HCT116 (cell line): ENCODE measurements at regions not wholly inside any gene's neighbourhood (a gene's known extent, or its start where the extent isn't known, plus 50 kb on each side); places are given as distances from the start of the nearest gene placed in this dataset.

Experiments used
- ATAC-seq: fragments of 200-7000 bp; cut with Tn5 transposase; 2 replicates; pipeline ENCODE4 v1.9.1; 2020; ENCODE audit warnings: mild to moderate bottlenecking, moderate library complexity
- BruUV-seq: library from RNA; stranded (reverse); fragments of 400-500 nt; replicated peaks from 2 replicates; lab custom pipeline; 2021; lab: Mats Ljungman, UMichigan
- CTCF ChIA-PET: fragments of 300-600 bp; sonication (Branson Sonifier 250); formaldehyde crosslinking; loops from one replicate; lab custom pipeline; 2021; ENCODE audit warnings: antibody characterized with exemption; lab: Charles Lee
- POLR2A ChIA-PET: fragments of 300-600, 350-600 bp; sonication (Branson Sonifier 250); formaldehyde crosslinking; loops from one replicate; lab custom pipeline; 2021; ENCODE audit warnings: antibody characterized with exemption; lab: Charles Lee
- RAD21 ChIA-PET, 2 experiments: fragments of 300-600 bp; sonication (Branson Sonifier 250); formaldehyde crosslinking; loops; one replicate each; lab custom pipeline; 2023; ENCODE audit warnings: low total read pairs in 2 of 2; ENCODE audit not compliant: uncharacterized antibody in 2 of 2, unreplicated experiment in 2 of 2, low non-redundant PET in 1 of 2; lab: Charles Lee
- DNase-seq: peaks from one replicate; pipeline ENCODE4 v3.0.0-alpha.2; 2010; ENCODE audit warnings: low read depth, low spot score
- H2AFZ ChIP-seq: fragments of 200-600 bp; shearing (Covaris generic), sonication (generic); 2 replicates; pipeline ENCODE4 v1.6.1; 2017; ENCODE audit warnings: low read depth, mixed run types, mixed read lengths, antibody characterized with exemption, low read length; ENCODE audit not compliant: poor library complexity, severe bottlenecking
- H3K27ac ChIP-seq: 2 replicates; pipeline ENCODE4 v1.5.1; 2012; ENCODE audit warnings: low read depth, low read length
- H3K27me3 ChIP-seq: fragments of 200-600 bp; sonication (generic); 2 replicates; pipeline ENCODE4 v1.6.1; 2016; ENCODE audit warnings: mixed run types, low read length, mixed read lengths; ENCODE audit not compliant: insufficient read depth
- H3K36me3 ChIP-seq, 2 experiments: fragments of 200-500 bp in 1 of 2; fragments of 200-600 bp in 1 of 2; sonication (Bioruptor generic) in 1 of 2; sonication (generic) in 1 of 2; 2 replicates each; pipeline versions ENCODE4 v1.5.1 to v1.6.1; 2014 to 2016; ENCODE audit warnings: low read length in 2 of 2, inconsistent platforms in 1 of 2, mixed read lengths in 1 of 2, mixed run types in 1 of 2; ENCODE audit not compliant: insufficient read depth in 2 of 2, control insufficient read depth in 1 of 2
- H3K4me1 ChIP-seq, 2 experiments: fragments of 200-600 bp in 1 of 2; sonication (generic) in 1 of 2; 2 replicates each; pipeline versions ENCODE4 v1.5.1 to v1.6.1; 2012 to 2017; ENCODE audit warnings: low read length in 2 of 2, inconsistent platforms in 1 of 2, mild to moderate bottlenecking in 1 of 2, mixed read lengths in 1 of 2, mixed run types in 1 of 2, moderate library complexity in 1 of 2; ENCODE audit not compliant: insufficient read depth in 2 of 2, control insufficient read depth in 1 of 2
- H3K4me2 ChIP-seq: fragments of 200-600 bp; sonication (generic); 2 replicates; pipeline ENCODE4 v1.6.1; 2017; ENCODE audit warnings: mixed run types, low read length, mixed read lengths
- H3K4me3 ChIP-seq, 2 experiments: fragments of 200-600 bp in 1 of 2; sonication (generic) in 1 of 2; replicated peaks in 1 of 2; 2 replicates each; pipeline ENCODE4 v1.5.1; 2011 to 2016; ENCODE audit warnings: low read length in 2 of 2, control low read depth in 1 of 2, low read depth in 1 of 2, mild to moderate bottlenecking in 1 of 2, mixed read lengths in 1 of 2, mixed run types in 1 of 2
- H3K79me2 ChIP-seq: fragments of 200-600 bp; sonication (generic); 2 replicates; pipeline ENCODE4 v1.6.1; 2017; ENCODE audit warnings: mild to moderate bottlenecking, mixed run types, low read length, moderate library complexity, mixed read lengths; ENCODE audit not compliant: insufficient read depth
- H3K9ac ChIP-seq: fragments of 200-600 bp; sonication (generic); 2 replicates; pipeline ENCODE4 v1.6.1; 2016; ENCODE audit warnings: low read length, mixed read lengths
- H3K9me2 ChIP-seq: fragments of 200-600 bp; sonication (generic), shearing (Covaris generic); 2 replicates; pipeline ENCODE4 v1.6.1; 2017; ENCODE audit warnings: mixed run types, mild to moderate bottlenecking, moderate library complexity; ENCODE audit not compliant: insufficient read depth
- H3K9me3 ChIP-seq, 2 experiments: fragments of 200-500 bp in 1 of 2; fragments of 200-600 bp in 1 of 2; sonication (Bioruptor generic) in 1 of 2; sonication (generic) in 1 of 2; 2 replicates each; pipeline ENCODE4 v1.6.1; 2014 to 2017; ENCODE audit warnings: low read length in 2 of 2, mixed read lengths in 2 of 2, inconsistent platforms in 1 of 2, low read depth in 1 of 2, mild to moderate bottlenecking in 1 of 2, mixed run types in 1 of 2, moderate library complexity in 1 of 2; ENCODE audit not compliant: control insufficient read depth in 1 of 2, insufficient read depth in 1 of 2
- H4K20me1 ChIP-seq: fragments of 200-600 bp; sonication (generic), shearing (Covaris generic); 2 replicates; pipeline ENCODE4 v1.6.1; 2017; ENCODE audit warnings: mixed run types, mild to moderate bottlenecking, moderate library complexity; ENCODE audit not compliant: insufficient read depth
- ATF3 ChIP-seq: IDR thresholded peaks from 2 replicates; pipeline ENCODE4 v1.6.1; 2012
- CBX3 ChIP-seq: IDR thresholded peaks from 2 replicates; pipeline ENCODE4 v1.6.1; 2012; ENCODE audit warnings: low read depth
- CEBPB ChIP-seq: IDR thresholded peaks from 2 replicates; pipeline ENCODE4 v1.6.1; 2012; ENCODE audit warnings: low read depth
- ELF1 ChIP-seq: IDR thresholded peaks from 2 replicates; pipeline ENCODE4 v1.6.1; 2012; ENCODE audit warnings: low read depth, borderline replicate concordance
- EZH2 ChIP-seq: fragments of 200-600 bp; sonication (generic); IDR thresholded peaks from 2 replicates; pipeline ENCODE4 v1.6.1; 2017; ENCODE audit warnings: antibody characterized with exemption, mixed run types
- FOSL1 ChIP-seq: IDR thresholded peaks from 2 replicates; pipeline ENCODE4 v1.6.1; 2012; ENCODE audit warnings: low read depth
- JUND ChIP-seq: IDR thresholded peaks from 2 replicates; pipeline ENCODE4 v1.6.1; 2012
- MAX ChIP-seq: IDR thresholded peaks from 2 replicates; pipeline ENCODE4 v1.6.1; 2012
- POLR2A ChIP-seq: IDR thresholded peaks from 2 replicates; pipeline ENCODE4 v1.7.0; 2011; ENCODE audit warnings: borderline replicate concordance; ENCODE audit not compliant: insufficient read depth, insufficient read length; ENCODE audit errors: extremely low read depth
- RAD21 ChIP-seq: IDR thresholded peaks from 2 replicates; pipeline ENCODE4 v1.6.1; 2012; ENCODE audit warnings: low read depth, mild to moderate bottlenecking
- REST ChIP-seq: IDR thresholded peaks from 2 replicates; pipeline ENCODE4 v1.6.1; 2012; ENCODE audit warnings: low read depth
- SIN3A ChIP-seq: IDR thresholded peaks from 2 replicates; pipeline ENCODE4 v1.6.1; 2012; ENCODE audit warnings: low read depth
- SP1 ChIP-seq: IDR thresholded peaks from 2 replicates; pipeline ENCODE4 v1.6.1; 2012; ENCODE audit warnings: low read depth
- SRF ChIP-seq: IDR thresholded peaks from 2 replicates; pipeline ENCODE4 v1.6.1; 2012; ENCODE audit warnings: low read depth
- TCF7L2 ChIP-seq: IDR thresholded peaks from 2 replicates; pipeline ENCODE4 v1.7.0; 2011; ENCODE audit warnings: borderline replicate concordance, inconsistent platforms; ENCODE audit not compliant: insufficient read depth, insufficient read length; ENCODE audit errors: extremely low read depth
- YY1 ChIP-seq: IDR thresholded peaks from 2 replicates; pipeline ENCODE4 v1.6.1; 2011; ENCODE audit warnings: low read length, low read depth, moderate library complexity, mild to moderate bottlenecking; ENCODE audit not compliant: insufficient replicate concordance; ENCODE audit errors: extremely low read depth
- ZFX ChIP-seq: fragments of 450-650 bp; IDR thresholded peaks from 2 replicates; pipeline ENCODE4 v1.6.1; 2017
- ZNF274 ChIP-seq: fragments of 200-500 bp; sonication (Bioruptor generic); IDR thresholded peaks from 2 replicates; pipeline ENCODE4 v1.6.1; 2014; ENCODE audit warnings: mild to moderate bottlenecking, low read depth, low read length, inconsistent platforms
- intact Hi-C: fragments of 100-400 bp; cut with micrococcal nuclease; formaldehyde crosslinking; loops from 2 replicates; pipeline ENCODE4 v1.10.0; 2022
- TF ChIP-seq, protein P1 (sequence below), 3 experiments: fragments of 200-600 bp in 1 of 3; sonication (generic) in 1 of 3; IDR thresholded peaks in 2 of 3; conservative IDR thresholded peaks in 1 of 3; 2 replicates each; pipeline ENCODE4 v1.5.1; 2012 to 2017; ENCODE audit warnings: low read depth in 2 of 3, low read length in 2 of 3, antibody characterized with exemption in 1 of 3, borderline replicate concordance in 1 of 3, control low read depth in 1 of 3, mild to moderate bottlenecking in 1 of 3, mixed read lengths in 1 of 3, mixed run types in 1 of 3, moderate library complexity in 1 of 3; ENCODE audit not compliant: insufficient read depth in 1 of 3
- TF ChIP-seq, protein P2 (sequence below): IDR thresholded peaks from 2 replicates; pipeline ENCODE4 v1.6.1; 2011; ENCODE audit warnings: mild to moderate bottlenecking, low read length, moderate library complexity; ENCODE audit not compliant: insufficient replicate concordance; ENCODE audit errors: extremely low read depth

DNA sequence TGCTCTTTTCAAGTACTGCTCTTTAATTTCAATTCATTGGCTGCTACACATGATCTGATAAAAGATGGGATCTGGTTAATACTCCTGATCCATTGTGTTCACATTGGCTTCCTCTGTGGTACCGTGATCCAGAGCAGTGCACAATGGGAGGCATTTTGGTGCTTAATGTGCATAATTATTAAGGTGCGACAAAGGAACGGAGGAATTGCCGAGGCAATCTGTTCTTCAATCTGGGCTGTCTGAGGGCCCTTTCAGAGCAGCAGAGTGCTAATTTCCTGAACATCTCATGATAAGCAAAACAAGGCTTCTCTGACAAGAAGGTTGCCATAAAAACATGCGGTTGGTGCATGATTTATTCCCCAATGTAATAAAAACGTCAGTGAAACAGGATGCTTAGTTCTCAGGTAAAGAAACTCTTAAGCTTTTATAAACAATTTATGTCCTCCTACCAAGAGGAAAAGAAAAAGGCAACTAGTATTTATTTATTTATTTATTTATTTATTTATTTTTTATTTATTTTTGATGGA lies 64.0 kb upstream of the EPHA3 start:
- H3K27me3 ChIP-seq, result no peaks in the 10 kb centered on the region
- POLR2A ChIA-PET, result no interaction called here
- TF ChIP-seq ELF1 (no peak), SRF (no peak), FOSL1 (no peak), POLR2A (no peak), TCF7L2 (no peak), REST (no peak), YY1 (no peak), CBX3 (no peak), SP1 (no peak), ZNF274 (no peak), SIN3A (no peak), EZH2 (no peak), ATF3 (no peak), CEBPB (no peak), RAD21 (no peak), ZFX (no peak), JUND (no peak), MAX (no peak)
- TF ChIP-seq, protein P1, sequence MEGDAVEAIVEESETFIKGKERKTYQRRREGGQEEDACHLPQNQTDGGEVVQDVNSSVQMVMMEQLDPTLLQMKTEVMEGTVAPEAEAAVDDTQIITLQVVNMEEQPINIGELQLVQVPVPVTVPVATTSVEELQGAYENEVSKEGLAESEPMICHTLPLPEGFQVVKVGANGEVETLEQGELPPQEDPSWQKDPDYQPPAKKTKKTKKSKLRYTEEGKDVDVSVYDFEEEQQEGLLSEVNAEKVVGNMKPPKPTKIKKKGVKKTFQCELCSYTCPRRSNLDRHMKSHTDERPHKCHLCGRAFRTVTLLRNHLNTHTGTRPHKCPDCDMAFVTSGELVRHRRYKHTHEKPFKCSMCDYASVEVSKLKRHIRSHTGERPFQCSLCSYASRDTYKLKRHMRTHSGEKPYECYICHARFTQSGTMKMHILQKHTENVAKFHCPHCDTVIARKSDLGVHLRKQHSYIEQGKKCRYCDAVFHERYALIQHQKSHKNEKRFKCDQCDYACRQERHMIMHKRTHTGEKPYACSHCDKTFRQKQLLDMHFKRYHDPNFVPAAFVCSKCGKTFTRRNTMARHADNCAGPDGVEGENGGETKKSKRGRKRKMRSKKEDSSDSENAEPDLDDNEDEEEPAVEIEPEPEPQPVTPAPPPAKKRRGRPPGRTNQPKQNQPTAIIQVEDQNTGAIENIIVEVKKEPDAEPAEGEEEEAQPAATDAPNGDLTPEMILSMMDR (IDR thresholded peaks at IDR 0.05 in 2 of 3, conservative IDR thresholded peaks at IDR 0.05 in 1 of 3; ENCODE audit: borderline replicate concordance in 1 of 3, insufficient read depth in 1 of 3, low read depth in 2 of 3, low read length in 2 of 3), result no peak
- TF ChIP-seq, protein P2, sequence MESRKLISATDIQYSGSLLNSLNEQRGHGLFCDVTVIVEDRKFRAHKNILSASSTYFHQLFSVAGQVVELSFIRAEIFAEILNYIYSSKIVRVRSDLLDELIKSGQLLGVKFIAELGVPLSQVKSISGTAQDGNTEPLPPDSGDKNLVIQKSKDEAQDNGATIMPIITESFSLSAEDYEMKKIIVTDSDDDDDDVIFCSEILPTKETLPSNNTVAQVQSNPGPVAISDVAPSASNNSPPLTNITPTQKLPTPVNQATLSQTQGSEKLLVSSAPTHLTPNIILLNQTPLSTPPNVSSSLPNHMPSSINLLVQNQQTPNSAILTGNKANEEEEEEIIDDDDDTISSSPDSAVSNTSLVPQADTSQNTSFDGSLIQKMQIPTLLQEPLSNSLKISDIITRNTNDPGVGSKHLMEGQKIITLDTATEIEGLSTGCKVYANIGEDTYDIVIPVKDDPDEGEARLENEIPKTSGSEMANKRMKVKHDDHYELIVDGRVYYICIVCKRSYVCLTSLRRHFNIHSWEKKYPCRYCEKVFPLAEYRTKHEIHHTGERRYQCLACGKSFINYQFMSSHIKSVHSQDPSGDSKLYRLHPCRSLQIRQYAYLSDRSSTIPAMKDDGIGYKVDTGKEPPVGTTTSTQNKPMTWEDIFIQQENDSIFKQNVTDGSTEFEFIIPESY, result no peak
- TF ChIP-seq, all 23 proteins: peak for 0
- no peaks in the 10 kb centered on the region for H4K20me1 ChIP-seq
- no TSS peak for BruUV-seq
- H3K4me3 ChIP-seq, result no peak overlapping the region
- RAD21 ChIA-PET, result no interaction called here
- H3K9me3 ChIP-seq, result peaks cover 9 to 43% of the 10 kb centered on the region in 2 experiments; a peak in 3 of 4 replicates
- H3K4me2 ChIP-seq, result no peak overlapping the region
- H3K4me1 ChIP-seq, result no peaks in the 10 kb centered on the region
- no peak for DNase-seq
- no peak overlapping the region for H2AFZ ChIP-seq
- H3K9me2 ChIP-seq, result no peaks in the 10 kb centered on the region
- CTCF ChIA-PET, result no interaction called here
- no peak for ATAC-seq
- no peaks in the 10 kb centered on the region for H3K79me2 ChIP-seq
- no peaks in the 10 kb centered on the region for H3K36me3 ChIP-seq
- H3K9ac ChIP-seq, result no peak overlapping the region
- H3K27ac ChIP-seq, result no peak overlapping the region
- intact Hi-C loops, result no loop called here
